ENCODE measurements at regions not wholly inside any gene's neighbourhood (a gene's known extent, or its start where the extent isn't known, plus 50 kb on each side); places are given as distances from the start of the nearest gene placed in this dataset.

DNA sequence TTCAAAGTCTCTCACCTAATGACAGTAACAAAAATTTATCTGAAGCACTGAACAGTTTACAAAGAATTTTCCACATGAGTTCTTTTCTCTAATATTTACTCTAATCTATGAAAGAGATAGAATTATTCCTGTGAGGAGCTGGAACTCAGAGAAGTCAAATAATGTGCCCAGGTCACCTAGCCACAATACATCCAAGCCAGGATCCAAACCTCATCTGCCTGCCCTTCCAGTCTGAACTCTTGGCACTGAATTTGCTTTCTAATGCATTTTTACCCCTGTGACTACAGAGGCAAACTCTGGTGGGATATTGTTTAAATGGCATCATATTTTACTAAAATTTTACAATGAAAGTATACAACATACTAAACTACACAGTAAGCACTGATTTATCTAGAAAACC lies 191.4 kb upstream of the RORA start:
- TF ChIP-seq CTCF (IDR thresholded peaks at IDR 0.05; ENCODE audit: borderline replicate concordance, extremely low read depth, low read length, poor library complexity, severe bottlenecking) (no peak), EZH2 (IDR thresholded peaks at IDR 0.05; ENCODE audit: borderline replicate concordance, low read depth, low read length, severe bottlenecking) (no peak)
